Coronary artery (tissue), 2 donors: ENCODE measurements at regions not wholly inside any gene's neighbourhood (a gene's known extent, or its start where the extent isn't known, plus 50 kb on each side); places are given as distances from the start of the nearest gene placed in this dataset.

Experiments used
- DNase-seq: peaks from one replicate; pipeline ENCODE4 v3.0.0-alpha.2; 2017; ENCODE audit warnings: low spot score
- H3K27ac ChIP-seq, 2 donors: fragments of 200-600 bp; sonication (generic); one replicate each; pipeline ENCODE4 v1.5.1; 2016 to 2019
- H3K4me3 ChIP-seq: fragments of 200-600 bp; sonication (generic); 2 replicates; pipeline ENCODE4 v1.5.1; 2016; ENCODE audit warnings: mild to moderate bottlenecking, moderate library complexity
- TF ChIP-seq, protein P1 (sequence below): fragments of 200-600 bp; sonication (generic); IDR thresholded peaks from one replicate; pipeline ENCODE4 v1.5.1; 2019; ENCODE audit warnings: antibody characterized with exemption

DNA sequence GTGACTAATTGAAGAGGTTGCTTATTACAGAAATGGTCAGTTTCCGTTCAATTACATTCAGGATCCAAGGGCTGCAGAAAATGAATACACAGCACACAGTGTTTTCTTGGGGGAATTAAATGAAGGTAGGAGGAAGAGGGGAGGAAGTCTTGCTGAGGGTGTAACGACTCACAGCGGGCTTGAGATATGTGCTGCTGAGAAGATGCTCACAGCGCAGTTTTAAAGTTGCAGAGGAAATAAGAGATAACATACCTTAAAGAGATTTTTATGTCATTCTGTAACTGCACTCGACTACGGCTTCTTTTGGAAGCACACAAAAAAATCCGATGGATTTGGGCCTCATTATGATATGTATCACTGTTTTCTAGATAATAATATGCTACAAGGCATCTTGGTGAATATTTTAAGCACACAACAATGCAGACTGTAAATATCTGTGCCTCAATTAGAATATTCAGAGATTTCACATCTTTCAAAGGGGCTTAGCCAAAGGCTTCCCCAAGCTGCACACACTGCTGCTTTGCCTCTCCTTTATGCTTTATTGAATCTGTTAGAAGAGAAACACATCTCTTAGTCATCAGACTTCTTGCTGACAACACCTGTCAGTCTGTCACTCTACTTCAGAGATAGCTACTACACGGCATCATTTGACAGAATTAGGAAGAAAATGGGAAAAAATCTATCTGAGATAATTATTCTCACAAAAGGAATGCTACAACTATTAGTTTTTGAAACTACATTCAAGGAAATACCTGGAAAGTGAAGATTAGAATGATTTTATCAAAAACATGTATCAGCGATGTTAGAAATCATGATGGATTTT lies 773.2 kb downstream of the OTOL1 start:
- TF ChIP-seq, protein P1, sequence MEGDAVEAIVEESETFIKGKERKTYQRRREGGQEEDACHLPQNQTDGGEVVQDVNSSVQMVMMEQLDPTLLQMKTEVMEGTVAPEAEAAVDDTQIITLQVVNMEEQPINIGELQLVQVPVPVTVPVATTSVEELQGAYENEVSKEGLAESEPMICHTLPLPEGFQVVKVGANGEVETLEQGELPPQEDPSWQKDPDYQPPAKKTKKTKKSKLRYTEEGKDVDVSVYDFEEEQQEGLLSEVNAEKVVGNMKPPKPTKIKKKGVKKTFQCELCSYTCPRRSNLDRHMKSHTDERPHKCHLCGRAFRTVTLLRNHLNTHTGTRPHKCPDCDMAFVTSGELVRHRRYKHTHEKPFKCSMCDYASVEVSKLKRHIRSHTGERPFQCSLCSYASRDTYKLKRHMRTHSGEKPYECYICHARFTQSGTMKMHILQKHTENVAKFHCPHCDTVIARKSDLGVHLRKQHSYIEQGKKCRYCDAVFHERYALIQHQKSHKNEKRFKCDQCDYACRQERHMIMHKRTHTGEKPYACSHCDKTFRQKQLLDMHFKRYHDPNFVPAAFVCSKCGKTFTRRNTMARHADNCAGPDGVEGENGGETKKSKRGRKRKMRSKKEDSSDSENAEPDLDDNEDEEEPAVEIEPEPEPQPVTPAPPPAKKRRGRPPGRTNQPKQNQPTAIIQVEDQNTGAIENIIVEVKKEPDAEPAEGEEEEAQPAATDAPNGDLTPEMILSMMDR = no peak
- H3K4me3 ChIP-seq = no peak overlapping the region
- no peak for DNase-seq

DNA sequence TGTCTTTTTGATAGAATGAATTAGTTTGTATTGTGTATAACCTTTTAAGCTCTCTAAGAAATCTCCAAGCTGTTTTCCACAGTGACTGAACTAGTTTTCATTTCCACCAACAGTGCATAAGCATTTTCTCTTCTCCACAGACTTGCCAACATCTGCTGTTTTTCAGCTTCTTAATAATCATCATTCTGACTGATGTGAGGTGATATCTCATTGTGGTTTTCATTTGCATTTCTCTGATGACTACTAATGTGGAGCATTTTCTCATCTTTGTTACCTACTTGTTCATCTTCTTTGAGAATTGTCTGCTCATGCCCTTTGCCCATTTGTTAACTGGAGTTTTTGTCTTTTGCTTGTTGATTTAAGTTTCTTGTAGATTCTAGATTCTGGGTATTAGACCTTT lies 777.5 kb downstream of the OTOL1 start:
- Histone ChIP-seq H3K4me3 (no peak overlapping the region), H3K27ac (no peak overlapping the region)
- TF ChIP-seq, protein P1 = no peak
- DNase-seq = no peak

More for the DNA sequence above, 773.2 kb downstream of the OTOL1 start:
- no peak overlapping the region for H3K27ac ChIP-seq

DNA sequence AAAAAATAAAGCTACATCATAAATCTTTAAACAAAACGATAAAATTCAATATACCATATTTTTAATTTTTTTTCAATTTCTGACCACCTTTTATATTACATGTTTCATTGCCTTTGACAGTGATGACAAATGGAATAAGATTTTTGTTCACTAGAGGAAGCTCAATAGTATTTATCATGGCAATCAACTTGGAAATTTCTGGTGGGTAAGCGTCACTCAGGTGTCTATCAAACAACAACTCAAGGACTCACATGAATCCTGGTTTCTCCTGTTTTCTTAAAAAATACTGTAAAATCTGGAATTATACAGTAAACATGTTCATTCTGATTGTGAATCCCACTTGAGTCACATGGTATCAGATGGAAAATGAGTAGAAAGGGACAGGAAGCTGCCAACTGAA lies 782.2 kb downstream of the OTOL1 start:
- no peak for DNase-seq
- Histone ChIP-seq H3K27ac (no peak overlapping the region), H3K4me3 (no peak overlapping the region)
- TF ChIP-seq, protein P1 = no peak

DNA sequence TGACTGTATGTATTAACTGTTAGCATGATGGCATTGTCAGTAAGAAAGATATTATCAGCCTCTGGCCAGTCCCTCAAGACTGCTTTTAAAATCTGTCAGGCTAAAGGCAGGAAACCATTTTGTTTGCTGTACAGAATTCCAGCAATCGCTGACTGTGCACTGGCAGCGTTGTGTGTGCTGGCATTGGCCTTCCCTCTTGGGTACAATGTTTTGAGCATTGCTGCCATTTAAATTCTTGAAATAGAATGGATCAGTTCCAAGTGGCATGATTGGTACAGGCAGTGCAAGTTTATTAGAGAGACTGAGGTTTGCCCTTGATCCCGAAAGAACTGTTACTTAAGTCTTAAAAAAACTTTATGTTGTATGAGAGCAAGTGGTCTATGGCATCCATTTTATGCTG lies 788.7 kb downstream of the OTOL1 start:
- TF ChIP-seq, protein P1 = no peak
- Histone ChIP-seq H3K27ac (no peak overlapping the region), H3K4me3 (no peak overlapping the region)
- DNase-seq = no peak

DNA sequence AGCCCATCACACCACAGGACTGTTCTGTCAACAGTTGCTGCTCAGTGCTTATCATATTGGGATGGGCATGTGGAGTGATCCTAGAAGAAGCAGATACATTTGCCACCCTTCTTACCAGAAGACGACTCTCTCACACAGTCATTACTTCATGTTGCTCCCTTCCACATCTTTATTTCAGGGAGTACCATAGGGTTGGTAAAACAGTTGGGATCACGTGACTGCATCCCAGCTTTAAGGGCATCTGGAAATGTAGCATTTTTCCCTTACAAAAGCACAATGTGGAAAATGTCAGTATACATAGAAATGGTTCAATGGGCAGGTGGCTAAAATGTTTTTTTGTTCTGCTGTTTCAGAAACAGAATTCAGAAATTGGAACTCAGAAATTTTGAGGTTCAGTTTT lies 791.0 kb downstream of the OTOL1 start:
- DNase-seq = no peak
- no peak overlapping the region for H3K27ac ChIP-seq
- TF ChIP-seq, protein P1 = no peak
- H3K4me3 ChIP-seq = no peak overlapping the region

DNA sequence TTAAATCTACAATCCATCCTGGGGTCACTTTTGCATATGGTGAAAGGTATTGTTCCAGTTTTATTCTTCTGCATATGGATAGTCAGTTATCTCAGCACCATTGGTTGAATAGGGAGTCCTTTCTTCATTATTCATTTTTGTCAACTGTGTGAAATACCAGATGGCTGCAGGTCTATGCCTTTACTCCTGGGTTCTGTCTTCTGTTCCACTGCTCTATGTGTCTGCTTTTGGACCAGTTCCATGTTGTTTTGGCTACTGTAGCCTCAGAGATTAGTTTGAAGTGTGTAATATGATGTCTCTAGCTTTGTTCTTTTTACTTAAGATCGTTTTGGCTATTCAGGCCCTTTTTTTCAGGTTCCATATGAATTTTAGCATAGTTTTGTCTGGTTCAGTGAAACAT lies 795.8 kb downstream of the OTOL1 start:
- TF ChIP-seq, protein P1 = no peak
- no peak for DNase-seq

DNA sequence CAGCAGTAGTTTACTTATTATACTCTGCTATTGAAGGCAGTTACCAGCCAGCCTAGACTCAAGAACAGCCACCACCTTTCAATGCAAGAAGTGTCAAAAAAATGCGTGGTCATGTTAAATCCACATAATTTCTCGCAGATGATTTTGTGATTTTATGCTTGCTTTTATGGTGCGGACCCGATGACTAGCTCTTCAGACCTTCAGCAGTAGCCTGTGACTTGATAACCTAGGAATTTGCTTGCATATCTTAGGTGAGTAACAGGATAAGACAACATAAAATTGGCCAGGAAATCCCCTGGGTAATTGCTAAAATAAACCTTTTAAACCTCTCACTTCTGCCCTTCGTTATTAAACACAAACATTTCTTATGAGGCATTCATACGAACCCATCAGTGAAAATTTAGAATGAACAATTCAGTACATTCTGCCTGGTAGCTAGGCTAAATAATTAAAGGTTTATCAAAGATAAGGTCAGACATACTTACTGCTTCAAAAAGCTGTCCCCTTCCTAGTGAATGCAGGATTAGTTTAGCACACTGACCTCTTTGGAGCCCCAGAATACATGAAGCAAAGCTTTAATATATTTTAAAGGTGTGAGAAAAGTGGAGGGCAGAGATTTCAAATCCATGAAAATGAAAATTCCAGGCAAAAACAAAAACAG lies 798.8 kb downstream of the OTOL1 start:
- TF ChIP-seq, protein P1 = no peak
- Histone ChIP-seq H3K27ac (no peak overlapping the region), H3K4me3 (no peak overlapping the region)

More for the DNA sequence above, 795.8 kb downstream of the OTOL1 start:
- no peak overlapping the region for H3K4me3 ChIP-seq
- no peak overlapping the region for H3K27ac ChIP-seq

More for the DNA sequence above, 798.8 kb downstream of the OTOL1 start:
- no peak for DNase-seq
